Vagina (tissue), 2 donors: ENCODE measurements at regions not wholly inside any gene's neighbourhood (a gene's known extent, or its start where the extent isn't known, plus 50 kb on each side); places are given as distances from the start of the nearest gene placed in this dataset.

Experiments
- POLR2A ChIP-seq, 2 donors: fragments of 450-650 bp; IDR thresholded peaks; one replicate each; pipeline ENCODE4 v1.6.1; 2017; ENCODE audit warnings: antibody characterized with exemption in 2 of 2, mild to moderate bottlenecking in 2 of 2, moderate library complexity in 2 of 2
- POLR2AphosphoS5 ChIP-seq, 2 donors: sonication (generic); formaldehyde crosslinking; IDR thresholded peaks; one replicate each; pipeline ENCODE4 v1.9.0; 2017; ENCODE audit warnings: antibody characterized with exemption in 2 of 2, mild to moderate bottlenecking in 2 of 2, low read depth in 1 of 2; ENCODE audit not compliant: insufficient read depth in 1 of 2
- TF ChIP-seq, protein P1 (sequence below), 3 experiments: fragments of 450-650 bp in 2 of 3; fragments of 200-600 bp in 1 of 3; sonication (generic) in 1 of 3; IDR thresholded peaks; one replicate each; pipeline ENCODE4 v1.5.1; 2017 to 2019; ENCODE audit warnings: antibody characterized with exemption in 3 of 3, mild to moderate bottlenecking in 2 of 3, moderate library complexity in 2 of 3

DNA sequence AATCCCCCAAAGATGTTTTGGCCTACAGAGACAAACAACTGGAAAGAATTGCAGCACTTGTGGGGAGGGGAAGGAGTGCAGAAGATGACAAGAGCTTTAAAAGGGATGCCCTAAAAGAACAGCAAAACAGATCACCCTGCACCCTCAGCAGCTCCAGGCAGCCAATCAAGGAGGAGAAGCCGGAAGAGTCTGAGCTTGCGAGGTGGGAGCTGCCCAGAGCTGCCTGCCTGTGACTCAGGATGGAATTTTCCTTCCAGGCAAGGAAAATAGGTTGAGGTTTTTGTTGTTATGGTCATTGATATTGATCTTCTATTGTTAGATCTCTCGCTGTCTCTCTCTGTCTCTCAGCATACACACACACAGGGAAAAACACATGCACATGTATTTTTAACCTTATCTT, 70.3 kb upstream of the MAP1B start:
- TF ChIP-seq, protein P1, sequence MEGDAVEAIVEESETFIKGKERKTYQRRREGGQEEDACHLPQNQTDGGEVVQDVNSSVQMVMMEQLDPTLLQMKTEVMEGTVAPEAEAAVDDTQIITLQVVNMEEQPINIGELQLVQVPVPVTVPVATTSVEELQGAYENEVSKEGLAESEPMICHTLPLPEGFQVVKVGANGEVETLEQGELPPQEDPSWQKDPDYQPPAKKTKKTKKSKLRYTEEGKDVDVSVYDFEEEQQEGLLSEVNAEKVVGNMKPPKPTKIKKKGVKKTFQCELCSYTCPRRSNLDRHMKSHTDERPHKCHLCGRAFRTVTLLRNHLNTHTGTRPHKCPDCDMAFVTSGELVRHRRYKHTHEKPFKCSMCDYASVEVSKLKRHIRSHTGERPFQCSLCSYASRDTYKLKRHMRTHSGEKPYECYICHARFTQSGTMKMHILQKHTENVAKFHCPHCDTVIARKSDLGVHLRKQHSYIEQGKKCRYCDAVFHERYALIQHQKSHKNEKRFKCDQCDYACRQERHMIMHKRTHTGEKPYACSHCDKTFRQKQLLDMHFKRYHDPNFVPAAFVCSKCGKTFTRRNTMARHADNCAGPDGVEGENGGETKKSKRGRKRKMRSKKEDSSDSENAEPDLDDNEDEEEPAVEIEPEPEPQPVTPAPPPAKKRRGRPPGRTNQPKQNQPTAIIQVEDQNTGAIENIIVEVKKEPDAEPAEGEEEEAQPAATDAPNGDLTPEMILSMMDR (IDR thresholded peaks at IDR 0.05): no peak
- no peak for TF ChIP-seq POLR2A (IDR thresholded peaks at IDR 0.05)
- no peak for TF ChIP-seq POLR2AphosphoS5 (IDR thresholded peaks at IDR 0.05; ENCODE audit: insufficient read depth in 1 of 2, low read depth in 1 of 2)
